ENCODE measurements at regions not wholly inside any gene's neighbourhood (a gene's known extent, or its start where the extent isn't known, plus 50 kb on each side); places are given as distances from the start of the nearest gene placed in this dataset.

GRCh38 chr5:167230414-167230813, 1061.0 kb upstream of the WWC1 start:
- no peak for TF ChIP-seq CTCF (optimal IDR thresholded peaks at IDR 0.05 in 1 of 3, IDR thresholded peaks at IDR 0.05 in 1 of 3, conservative IDR thresholded peaks at IDR 0.05 in 1 of 3; ENCODE audit: extremely low read depth in 1 of 3, insufficient read depth in 2 of 3, low read length in 3 of 3)
- no peak for TF ChIP-seq EZH2 (IDR thresholded peaks at IDR 0.05; ENCODE audit: low read length)
- Histone ChIP-seq H3K9me3 (ENCODE audit: control insufficient read depth, low read depth, low read length) (no peaks in the 10 kb centered on the region), H3K27ac (ENCODE audit: control insufficient read depth, insufficient read depth, low read length) (no peak overlapping the region), H2AFZ (ENCODE audit: control insufficient read depth, low read length) (no peak overlapping the region), H3K4me3 (ENCODE audit: control insufficient read depth in 2 of 3, extremely low read depth in 1 of 3, insufficient read depth in 2 of 3, low read depth in 1 of 3, low read length in 3 of 3) (no peak overlapping the region), H3K9ac (ENCODE audit: control insufficient read depth, extremely low read depth, insufficient read depth, low read length) (no peak overlapping the region), H4K20me1 (ENCODE audit: control insufficient read depth, extremely low read depth, insufficient read depth, low read length) (no peaks in the 10 kb centered on the region), H3K4me2 (ENCODE audit: control insufficient read depth, extremely low read depth, insufficient read depth, low read depth, low read length) (no peak overlapping the region), H3K27me3 (ENCODE audit: control insufficient read depth, extremely low read depth, insufficient read depth, low read length) (no peaks in the 10 kb centered on the region), H3K4me1 (ENCODE audit: control insufficient read depth, extremely low read depth, insufficient read depth, low read length) (peaks cover 2% of the 10 kb centered on the region), H3K36me3 (ENCODE audit: control insufficient read depth in 2 of 2, extremely low read depth in 1 of 2, insufficient read depth in 2 of 2, low read length in 2 of 2) (no peaks in the 10 kb centered on the region), H3K9me1 (ENCODE audit: control insufficient read depth, extremely low read depth, insufficient read depth, low read length) (no peaks in the 10 kb centered on the region), H3K79me2 (ENCODE audit: control insufficient read depth, insufficient read depth, low read length) (no peaks in the 10 kb centered on the region)
- dilution Hi-C loops (cut with MboI; ENCODE audit: extremely low pct_ligation_motif_present, low sequenced_read_pairs) = no loop called here
- no peak for FAIRE-seq
- DNase-seq (ENCODE audit: low read depth, low spot score) = no peak

- Histone ChIP-seq H4K20me1 (ENCODE audit: control insufficient read depth, extremely low read depth, insufficient read depth, low read length) (no peaks in the 10 kb centered on the region), H3K9ac (ENCODE audit: control insufficient read depth, extremely low read depth, insufficient read depth, low read length) (no peak overlapping the region), H3K79me2 (ENCODE audit: control insufficient read depth, insufficient read depth, low read length) (no peaks in the 10 kb centered on the region), H3K27me3 (ENCODE audit: control insufficient read depth, extremely low read depth, insufficient read depth, low read length) (no peaks in the 10 kb centered on the region), H3K9me1 (ENCODE audit: control insufficient read depth, extremely low read depth, insufficient read depth, low read length) (no peaks in the 10 kb centered on the region), H3K27ac (ENCODE audit: control insufficient read depth, insufficient read depth, low read length) (no peak overlapping the region), H3K4me1 (ENCODE audit: control insufficient read depth, extremely low read depth, insufficient read depth, low read length) (no peaks in the 10 kb centered on the region), H3K4me2 (ENCODE audit: control insufficient read depth, extremely low read depth, insufficient read depth, low read depth, low read length) (no peak overlapping the region), H3K9me3 (ENCODE audit: control insufficient read depth, low read depth, low read length) (no peaks in the 10 kb centered on the region), H3K36me3 (ENCODE audit: control insufficient read depth in 2 of 2, extremely low read depth in 1 of 2, insufficient read depth in 2 of 2, low read length in 2 of 2) (no peaks in the 10 kb centered on the region), H2AFZ (ENCODE audit: control insufficient read depth, low read length) (no peak overlapping the region), H3K4me3 (ENCODE audit: control insufficient read depth in 2 of 3, extremely low read depth in 1 of 3, insufficient read depth in 2 of 3, low read depth in 1 of 3, low read length in 3 of 3) (no peak overlapping the region)
- TF ChIP-seq CTCF (optimal IDR thresholded peaks at IDR 0.05 in 1 of 3, IDR thresholded peaks at IDR 0.05 in 1 of 3, conservative IDR thresholded peaks at IDR 0.05 in 1 of 3; ENCODE audit: extremely low read depth in 1 of 3, insufficient read depth in 2 of 3, low read length in 3 of 3) = no peak
- no peak for TF ChIP-seq EZH2 (IDR thresholded peaks at IDR 0.05; ENCODE audit: low read length)
- DNase-seq (ENCODE audit: low read depth, low spot score) (no peak), FAIRE-seq (no peak)
- dilution Hi-C loops (cut with MboI; ENCODE audit: extremely low pct_ligation_motif_present, low sequenced_read_pairs) = no loop called here
Measured at GRCh38 chr5:167232675-167233311, 1058.7 kb upstream of the WWC1 start.

Measured in keratinocyte (primary cell).